ENCODE measurements at regions not wholly inside any gene's neighbourhood (a gene's known extent, or its start where the extent isn't known, plus 50 kb on each side); places are given as distances from the start of the nearest gene placed in this dataset.

GRCh38 chr18:45480219-45481015, 134.9 kb upstream of the SLC14A2 start:
- no peak for DNase-seq (ENCODE audit: low read depth)

- no peak for DNase-seq (ENCODE audit: low read depth)
These were observed 133.5 kb upstream of the SLC14A2 start for GRCh38 chr18:45481821-45482220.

GRCh38 chr18:45482286-45482685, 133.0 kb upstream of the SLC14A2 start:
- peak; percentile 28 for DNase-seq (ENCODE audit: low read depth)

- no peak for DNase-seq (ENCODE audit: low read depth)
These were observed 127.7 kb upstream of the SLC14A2 start for GRCh38 chr18:45487581-45487980.

GRCh38 chr18:45488645-45489044, 126.6 kb upstream of the SLC14A2 start:
- DNase-seq (ENCODE audit: low read depth), result no peak

- DNase-seq (ENCODE audit: low read depth), result no peak
These were observed 121.4 kb upstream of the SLC14A2 start for GRCh38 chr18:45493830-45494229.

GRCh38 chr18:45494811-45495210, 120.5 kb upstream of the SLC14A2 start:
- no peak for DNase-seq (ENCODE audit: low read depth)

DNA sequence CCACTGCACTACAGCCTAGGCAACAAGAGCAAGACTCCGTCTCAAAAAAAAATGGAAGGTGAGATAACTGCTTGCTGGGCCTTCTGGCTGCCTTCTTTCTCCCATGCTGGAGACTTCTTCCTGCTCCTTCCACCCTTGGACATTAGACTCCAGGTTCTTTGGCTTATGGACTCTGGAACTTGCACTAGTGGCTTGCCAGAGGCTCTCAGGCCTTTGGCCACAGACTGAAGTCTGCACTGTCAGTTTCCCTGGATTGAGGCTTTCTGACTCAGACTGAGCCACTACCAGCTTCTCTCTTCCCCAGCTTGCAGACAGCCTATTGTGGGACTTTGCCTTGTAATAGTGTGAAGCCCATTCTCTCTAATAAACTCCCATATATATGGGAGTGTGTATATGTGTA, 118.5 kb upstream of the SLC14A2 start:
- no peak for DNase-seq (ENCODE audit: low read depth)

DNA sequence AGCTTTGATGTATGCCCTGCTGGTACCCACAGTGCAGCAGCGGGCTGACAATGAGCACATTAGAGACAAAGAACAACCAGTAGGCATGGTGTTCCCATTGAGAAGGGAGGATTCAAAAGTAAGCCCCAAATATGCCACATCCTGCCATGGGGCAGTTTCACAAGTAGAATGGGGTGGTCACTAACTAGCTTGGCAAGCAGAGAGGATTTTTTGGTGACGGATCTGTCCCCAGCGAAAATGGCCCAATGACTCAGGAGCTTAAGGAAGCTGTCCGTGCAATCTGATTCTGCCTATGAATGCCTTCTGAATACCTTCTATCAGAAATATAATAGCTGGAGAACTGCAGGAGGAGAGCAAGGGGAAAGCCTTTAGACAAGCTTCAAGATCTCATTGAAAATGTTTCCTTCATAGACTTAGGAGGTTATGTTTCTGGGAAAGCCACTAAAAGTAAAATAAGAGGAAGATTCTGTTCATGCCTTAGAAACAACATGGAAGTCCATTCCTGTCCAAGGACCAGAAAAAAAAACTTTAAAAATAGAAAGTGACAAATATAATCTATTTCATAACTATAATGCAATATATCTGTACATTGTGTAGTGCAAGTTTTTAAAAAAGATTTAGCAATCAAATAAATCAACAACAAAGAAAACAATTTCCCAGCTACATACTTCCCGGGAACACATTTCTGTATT, 117.5 kb upstream of the SLC14A2 start:
- no peak for DNase-seq (ENCODE audit: low read depth)

DNA sequence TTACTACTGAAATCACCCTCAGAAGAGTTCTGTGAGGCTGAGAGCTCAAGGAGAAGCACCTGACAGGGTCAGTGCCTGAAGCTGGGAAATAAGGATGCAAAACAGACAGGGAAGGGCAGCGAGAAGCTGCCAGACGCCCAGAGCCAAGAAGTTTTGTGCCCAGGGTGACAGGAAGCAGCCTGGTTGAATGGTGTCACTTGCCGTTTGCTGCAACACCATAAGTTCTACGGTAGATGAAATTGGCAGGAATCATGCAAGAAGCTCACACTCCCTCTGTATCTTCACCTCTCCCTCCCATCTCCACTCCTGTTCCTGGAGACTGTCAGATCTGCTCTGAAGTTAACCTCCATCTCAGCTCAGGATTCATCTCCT, 117.0 kb upstream of the SLC14A2 start:
- DNase-seq (ENCODE audit: low read depth), result no peak

- DNase-seq (ENCODE audit: low read depth), result no peak
These were observed 111.3 kb upstream of the SLC14A2 start for GRCh38 chr18:45503990-45504389.

GRCh38 chr18:45505497-45506206, 109.6 kb upstream of the SLC14A2 start:
- DNase-seq (ENCODE audit: low read depth), result no peak

DNA sequence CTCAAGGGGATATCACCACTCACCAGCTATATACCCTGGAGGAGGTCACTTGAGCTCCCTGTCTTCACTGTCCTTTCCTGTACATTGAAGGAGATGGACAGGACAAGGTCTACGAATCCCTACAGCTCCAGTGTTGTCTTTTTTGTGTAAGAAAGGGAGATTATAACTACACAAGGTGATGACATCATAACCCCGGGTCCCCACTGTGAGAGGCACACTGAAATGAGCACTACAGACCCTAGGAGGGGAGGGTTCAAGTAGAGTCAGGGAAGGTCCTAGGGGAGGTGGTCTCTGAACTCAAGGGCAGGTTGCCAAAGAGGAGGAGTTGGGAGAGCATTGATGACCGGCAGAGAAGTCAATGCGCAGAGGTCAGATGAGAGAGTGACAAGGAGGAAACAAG, 108.3 kb upstream of the SLC14A2 start:
- no peak for DNase-seq (ENCODE audit: low read depth)

- DNase-seq (ENCODE audit: low read depth), result no peak
These were observed 105.7 kb upstream of the SLC14A2 start for GRCh38 chr18:45509535-45509934.

- no peak for DNase-seq (ENCODE audit: low read depth)
These were observed 104.6 kb upstream of the SLC14A2 start for GRCh38 chr18:45510656-45511055.

- DNase-seq (ENCODE audit: low read depth), result no peak
These were observed 102.8 kb upstream of the SLC14A2 start for GRCh38 chr18:45512363-45512953.

DNA sequence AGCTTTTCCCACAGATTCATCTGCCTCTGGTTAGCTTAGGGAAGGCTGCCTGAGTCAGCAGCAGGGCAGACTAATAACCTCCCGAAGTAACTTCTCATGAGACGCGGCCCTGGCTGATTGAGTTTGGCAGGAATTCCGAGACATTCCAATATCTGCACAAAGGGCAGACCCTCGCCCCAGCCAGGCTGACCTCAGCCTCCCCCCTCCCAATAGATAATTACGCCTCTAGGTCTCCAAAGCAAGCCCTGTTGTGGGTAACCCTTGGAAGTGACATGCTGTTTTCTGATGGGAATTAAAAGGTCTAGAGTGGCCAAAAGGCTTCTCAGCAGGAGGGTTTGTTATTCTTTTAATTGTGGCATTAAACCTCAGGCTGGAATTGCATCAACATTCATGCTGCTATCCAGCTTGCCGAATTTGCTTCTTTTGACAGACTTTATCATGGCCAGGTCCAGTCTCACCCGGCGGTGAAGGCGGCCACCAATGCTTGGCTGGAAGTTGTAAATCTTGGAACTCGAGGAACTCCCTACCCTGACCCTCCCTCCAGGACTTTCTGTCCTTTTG, 98.0 kb upstream of the SLC14A2 start:
- no peak for DNase-seq (ENCODE audit: low read depth)

GRCh38 chr18:45518311-45519155, 96.7 kb upstream of the SLC14A2 start:
- no peak for DNase-seq (ENCODE audit: low read depth)

DNA sequence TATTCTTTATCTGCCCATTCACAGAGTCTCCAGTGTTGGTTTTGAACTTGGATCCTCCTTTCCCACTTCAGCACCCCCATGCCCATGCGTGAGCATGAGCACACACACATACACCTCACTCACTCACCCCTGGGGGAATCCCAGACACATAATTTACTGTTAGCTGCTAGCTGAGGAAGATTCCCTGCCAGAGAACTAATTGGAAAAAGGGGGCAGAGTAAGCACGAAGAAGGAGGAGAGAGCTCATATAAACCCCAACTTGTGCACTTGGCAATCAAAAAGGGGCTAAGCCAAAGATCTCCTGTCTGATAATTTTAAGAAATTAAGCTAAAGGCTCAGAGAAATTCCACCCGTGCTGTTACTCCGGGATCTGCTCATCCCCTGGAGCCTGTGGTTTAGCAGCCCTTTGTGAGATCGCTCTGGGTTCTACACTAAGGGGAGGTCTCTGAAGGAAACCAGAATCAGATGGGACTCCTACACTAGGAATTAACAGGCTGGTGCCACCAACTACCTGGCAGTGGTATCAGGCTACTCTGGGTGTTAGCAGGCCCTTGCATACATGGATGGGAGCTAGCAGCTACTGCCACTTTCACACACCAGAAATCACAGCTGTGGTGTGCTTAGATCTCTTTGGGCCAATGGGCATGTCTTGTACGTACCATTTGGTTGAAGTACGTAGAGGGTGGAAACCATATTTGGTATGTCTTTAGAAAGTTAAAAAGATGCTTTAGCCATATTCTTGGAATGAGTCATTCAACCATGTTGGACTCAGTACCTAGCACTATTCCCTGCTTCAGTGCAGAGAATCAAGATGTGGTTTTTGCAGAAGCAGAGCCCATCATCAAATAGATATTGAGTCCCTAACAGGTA, 95.6 kb upstream of the SLC14A2 start:
- no peak for DNase-seq (ENCODE audit: low read depth)

GRCh38 chr18:45521136-45521535, 94.1 kb upstream of the SLC14A2 start:
- DNase-seq (ENCODE audit: low read depth), result no peak
